Stomach (tissue), 8 donors: ENCODE measurements at regions not wholly inside any gene's neighbourhood (a gene's known extent, or its start where the extent isn't known, plus 50 kb on each side); places are given as distances from the start of the nearest gene placed in this dataset.

Experiments
- DNase-seq, 2 donors: peaks; one replicate each; pipeline versions ENCODE4 v3.0.0 to v3.0.0-alpha.2; 2013 to 2019
- H3K27ac ChIP-seq, 5 donors: fragments of 200-600 bp in 4 of 5; sonication (generic) in 4 of 5; one replicate each; pipeline ENCODE4 v1.5.1; 2013 to 2019; ENCODE audit warnings: mild to moderate bottlenecking in 1 of 5, moderate library complexity in 1 of 5
- H3K27me3 ChIP-seq, 3 donors: fragments of 200-600 bp; sonication (generic); one replicate each; pipeline ENCODE4 v1.5.1; 2017 to 2019; ENCODE audit warnings: mixed run types in 1 of 3
- H3K36me3 ChIP-seq, 4 donors: fragments of 200-600 bp; sonication (generic); 1 replicate in 3 of 4; 2 replicates in 1 of 4; pipeline ENCODE4 v1.5.1; 2016 to 2019
- H3K4me1 ChIP-seq, 4 donors: fragments of 200-600 bp; sonication (generic); one replicate each; pipeline ENCODE4 v1.5.1; 2016 to 2019
- H3K4me3 ChIP-seq, 4 donors: fragments of 200-600 bp; sonication (generic) in 3 of 4; one replicate each; pipeline ENCODE4 v1.5.1; 2016 to 2019; ENCODE audit warnings: mild to moderate bottlenecking in 1 of 4
- H3K9me3 ChIP-seq, 4 donors: fragments of 200-600 bp; sonication (generic); one replicate each; pipeline ENCODE4 v1.5.1; 2016 to 2019
- CTCF ChIP-seq, 7 experiments: fragments of 450-650 bp in 4 of 7; fragments of 200-600 bp in 3 of 7; sonication (generic) in 3 of 7; IDR thresholded peaks; one replicate each; pipeline ENCODE4 v1.5.1; 2016 to 2019; ENCODE audit warnings: antibody characterized with exemption in 7 of 7, control low read depth in 2 of 7, mild to moderate bottlenecking in 1 of 7
- EP300 ChIP-seq: sonication (generic); formaldehyde crosslinking; IDR thresholded peaks from one replicate; pipeline ENCODE4 v1.6.1; 2017; ENCODE audit warnings: antibody characterized with exemption
- POLR2A ChIP-seq, 4 donors: fragments of 450-650 bp; IDR thresholded peaks; one replicate each; pipeline ENCODE4 v1.6.1; 2016; ENCODE audit warnings: antibody characterized with exemption in 4 of 4, control low read depth in 2 of 4, mild to moderate bottlenecking in 1 of 4, moderate library complexity in 1 of 4
- POLR2AphosphoS5 ChIP-seq, 3 donors: sonication (generic); formaldehyde crosslinking; IDR thresholded peaks; one replicate each; pipeline ENCODE4 v1.6.1; 2016; ENCODE audit warnings: antibody characterized with exemption in 3 of 3
- WGBS, 5 donors: extraction: QIAGEN DNeasy Blood & Tissue Kit in 3 of 5; methylation state at CpG; one replicate each; pipeline versions ENCODE4 v1.1.5 to v1.1.7; 2013 to 2018; 5-methylcytosine and 5-hydroxymethylcytosine counted together
- intact Hi-C: fragments of 100-400 bp; cut with DNase I; formaldehyde crosslinking; loops from one replicate; pipeline ENCODE4 v1.15.1; 2023; ENCODE audit warnings: low total_unique reads
- donor health status: healthy with polysubstance abuse.
- donor health status: Bipolar disorder and iron deficiency.
- donor health status: healthy.

DNA sequence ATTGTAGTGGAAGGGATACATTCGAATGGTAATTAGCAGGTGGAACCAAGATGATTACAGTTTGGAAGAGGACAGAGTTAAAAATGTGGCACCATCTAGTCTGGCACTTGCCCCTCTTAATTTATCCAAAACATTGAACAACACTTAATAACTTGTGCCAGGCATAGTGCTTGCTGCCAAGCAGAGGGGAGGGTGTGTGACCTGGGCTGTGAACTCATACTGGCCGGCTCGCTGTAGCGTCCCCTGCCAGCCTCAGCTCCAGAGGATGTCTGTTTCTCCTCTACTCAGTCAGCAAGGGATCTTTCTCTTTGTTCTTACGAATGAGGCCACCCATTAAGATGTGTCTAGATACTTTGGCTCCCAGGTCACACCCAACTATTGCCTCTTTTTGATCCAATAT lies 179.4 kb upstream of the INHBA start:
- Histone ChIP-seq H3K4me3 (no peak overlapping the region), H3K27ac (peak overlapping the region in 3 of 5 donors; percentile 15 to 60 (median 37)), H3K27me3 (no peaks in the 10 kb centered on the region), H3K9me3 (no peaks in the 10 kb centered on the region), H3K4me1 (peaks cover 0 to 25% (median 10%) of the 10 kb centered on the region in 4 donors), H3K36me3 (no peaks in the 10 kb centered on the region)
- intact Hi-C loops, result no loop called here
- 79 to 90% (median 86%) methylated on average over 5 of the region's 5 CpGs for WGBS, 5 donors
- TF ChIP-seq CTCF (IDR thresholded peaks at IDR 0.05), result no peak
- no peak for TF ChIP-seq POLR2A (IDR thresholded peaks at IDR 0.05)
- no peak for TF ChIP-seq EP300
- TF ChIP-seq POLR2AphosphoS5 (IDR thresholded peaks at IDR 0.05), result no peak
- DNase-seq, result no peak

- intact Hi-C loops, result no loop called here
- TF ChIP-seq POLR2A (IDR thresholded peaks at IDR 0.05) (no peak), CTCF (IDR thresholded peaks at IDR 0.05) (no peak), POLR2AphosphoS5 (IDR thresholded peaks at IDR 0.05) (no peak), EP300 (no peak)
- no peaks in the 10 kb centered on the region for H3K27me3 ChIP-seq
- no peak overlapping the region for H3K4me3 ChIP-seq
- no peaks in the 10 kb centered on the region for H3K36me3 ChIP-seq
- peaks cover 0 to 18% (median 4%) of the 10 kb centered on the region in 4 donors for H3K4me1 ChIP-seq
- peak overlapping the region in 3 of 5 donors; percentile 15 to 60 (median 37) for H3K27ac ChIP-seq
- 63 to 74% (median 68%) methylated on average over 13 of the region's 13 CpGs for WGBS, 5 donors
- H3K9me3 ChIP-seq, result no peaks in the 10 kb centered on the region
- peak in 1 of 2 donors; percentile 73 for DNase-seq
Observed at GRCh38 chr7:41881331-41882130, 178.6 kb upstream of the INHBA start.

DNA sequence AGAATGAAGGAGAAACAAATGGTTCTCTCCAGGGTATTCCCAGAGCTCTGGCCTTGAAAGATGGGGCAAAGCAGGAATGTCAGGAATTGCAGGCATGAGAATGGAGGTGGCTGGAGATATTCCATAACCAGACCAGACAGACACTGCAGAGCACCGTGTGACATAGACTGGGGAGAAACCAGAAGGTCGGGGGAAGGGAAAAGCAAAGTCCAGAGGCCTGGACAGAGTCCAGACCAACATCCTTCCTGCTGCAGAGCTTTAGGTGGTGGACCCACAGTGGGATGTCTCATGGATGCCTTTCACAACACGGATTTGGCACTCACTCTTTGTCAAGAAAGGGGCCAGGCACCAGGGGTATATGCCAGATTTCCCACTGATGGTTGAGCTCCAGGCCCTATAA lies 177.2 kb upstream of the INHBA start:
- DNase-seq, result no peak
- Histone ChIP-seq H3K27me3 (no peaks in the 10 kb centered on the region), H3K27ac (no peak overlapping the region), H3K4me1 (peaks cover 0 to 8% (median 0%) of the 10 kb centered on the region in 4 donors), H3K9me3 (no peaks in the 10 kb centered on the region), H3K4me3 (no peak overlapping the region), H3K36me3 (no peaks in the 10 kb centered on the region)
- 27 to 54% (median 42%) methylated on average over 3 of the region's 3 CpGs for WGBS, 5 donors
- intact Hi-C loops, result no loop called here
- no peak for TF ChIP-seq EP300
- TF ChIP-seq POLR2AphosphoS5 (IDR thresholded peaks at IDR 0.05), result no peak
- no peak for TF ChIP-seq POLR2A (IDR thresholded peaks at IDR 0.05)
- TF ChIP-seq CTCF (IDR thresholded peaks at IDR 0.05), result no peak

DNA sequence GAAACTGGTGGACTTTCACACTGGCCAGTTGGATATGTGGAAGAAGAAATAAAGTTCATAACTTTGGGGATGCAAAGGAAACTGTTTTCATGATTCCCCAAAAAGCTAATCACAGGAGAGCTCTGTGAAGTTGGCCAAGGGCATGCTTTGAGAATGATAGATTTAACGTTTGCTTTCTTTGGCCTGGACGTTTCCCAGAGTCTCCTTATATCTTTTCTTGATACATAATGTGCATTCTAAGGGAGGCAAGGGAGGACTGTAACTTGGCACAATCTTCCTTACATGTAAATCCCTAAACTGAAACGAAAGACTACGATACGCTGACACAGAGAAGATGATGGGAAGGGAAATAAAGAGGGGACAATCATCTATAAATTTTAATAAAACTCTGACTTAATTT lies 176.5 kb upstream of the INHBA start:
- Histone ChIP-seq H3K27me3 (peaks cover 0 to under 1% (median 0%) of the 10 kb centered on the region in 3 donors), H3K4me3 (no peak overlapping the region), H3K36me3 (no peaks in the 10 kb centered on the region), H3K4me1 (peaks cover 0 to 8% (median 0%) of the 10 kb centered on the region in 4 donors), H3K9me3 (no peaks in the 10 kb centered on the region), H3K27ac (no peak overlapping the region)
- WGBS, 5 donors, result 62 to 79% (median 73%) methylated on average over 5 of the region's 5 CpGs
- TF ChIP-seq POLR2A (IDR thresholded peaks at IDR 0.05), result no peak
- no peak for TF ChIP-seq EP300
- TF ChIP-seq CTCF (IDR thresholded peaks at IDR 0.05), result no peak
- no peak for TF ChIP-seq POLR2AphosphoS5 (IDR thresholded peaks at IDR 0.05)
- no peak for DNase-seq
- intact Hi-C loops, result no loop called here
